GM21423 (cell line): ENCODE measurements at regions not wholly inside any gene's neighbourhood (a gene's known extent, or its start where the extent isn't known, plus 50 kb on each side); places are given as distances from the start of the nearest gene placed in this dataset.
"Not testable (repeated sequence)": the region's sequence is repeated elsewhere in the genome, so short reads cannot be mapped to it uniquely, and the experiment has no call there.

ENCODE experiments used
- ATAC-seq: cut with Tn5 transposase; IDR thresholded peaks from one replicate; pipeline ENCODE4 v1.9.1; 2021; ENCODE audit warnings: mild to moderate bottlenecking, moderate library complexity; ENCODE audit not compliant: unreplicated experiment

DNA sequence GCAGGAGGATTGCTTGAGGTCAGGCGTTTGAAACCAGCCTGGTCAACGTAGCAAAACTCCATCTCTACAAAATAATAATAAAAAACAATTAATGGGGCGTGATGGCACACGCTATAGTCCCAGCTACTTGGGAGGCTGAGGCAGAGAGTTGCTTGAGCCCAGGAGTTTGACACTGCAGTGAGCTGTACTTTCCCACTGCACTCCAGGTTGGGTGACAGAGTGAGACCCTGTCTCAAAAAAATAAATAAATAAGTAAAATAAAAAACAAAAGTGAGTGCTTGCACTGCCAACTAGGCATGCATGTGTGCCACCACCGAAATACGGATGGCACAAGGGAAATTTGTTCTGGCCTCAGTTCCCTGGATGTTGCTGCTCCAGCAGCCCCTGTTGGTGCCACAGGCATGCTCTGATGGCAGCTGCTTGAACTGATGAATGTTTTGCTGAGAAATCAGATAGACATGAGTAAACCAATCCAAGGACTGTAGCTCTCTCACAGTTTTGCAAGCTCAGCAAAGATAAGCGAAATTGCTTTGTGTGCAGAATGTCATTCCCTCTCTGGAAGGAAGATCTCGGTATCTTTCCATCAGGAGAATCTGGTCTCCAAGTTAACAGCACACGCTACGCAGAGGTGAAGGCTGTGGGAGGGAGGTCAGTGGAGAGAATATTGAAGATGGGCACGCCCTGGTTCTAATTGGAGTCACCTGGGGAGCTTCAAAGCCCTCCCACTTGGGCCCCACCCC is 188.0 kb upstream of the SLC24A3 start:
- ATAC-seq: no peak

DNA sequence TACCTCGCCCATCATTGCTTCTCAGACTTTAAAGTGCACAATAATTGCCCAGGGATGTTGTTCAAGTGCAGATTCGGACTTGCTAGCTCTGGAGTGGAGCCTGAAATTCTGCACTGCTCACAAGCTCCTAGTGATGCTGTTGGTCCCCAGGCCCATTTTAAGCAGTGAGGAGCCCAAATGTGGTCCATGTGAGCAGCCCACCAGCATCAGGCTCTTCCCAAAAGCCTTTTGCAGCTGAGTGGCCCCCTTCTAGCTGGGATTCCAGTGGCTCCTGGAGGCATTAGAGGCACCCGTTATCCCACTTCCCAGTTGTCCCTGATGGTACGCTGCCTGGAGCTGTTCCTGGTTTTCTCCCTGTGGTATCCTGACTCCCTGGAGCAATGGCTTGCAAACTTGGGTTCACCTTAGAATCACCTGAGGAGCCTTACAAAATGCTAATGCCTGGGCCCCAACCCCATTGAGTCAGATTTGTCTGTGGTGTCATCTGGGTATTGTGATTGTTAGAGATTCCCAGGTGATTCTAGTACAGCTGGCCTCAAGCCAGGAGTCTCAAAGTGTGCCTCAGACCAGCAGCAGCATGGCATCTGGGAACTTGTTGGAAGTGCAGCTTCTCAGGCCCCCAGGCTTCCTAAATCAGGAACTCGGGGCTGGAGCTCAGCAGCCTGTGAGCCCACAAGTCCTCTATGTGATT is 186.9 kb upstream of the SLC24A3 start:
- ATAC-seq: peak; percentile 10

DNA sequence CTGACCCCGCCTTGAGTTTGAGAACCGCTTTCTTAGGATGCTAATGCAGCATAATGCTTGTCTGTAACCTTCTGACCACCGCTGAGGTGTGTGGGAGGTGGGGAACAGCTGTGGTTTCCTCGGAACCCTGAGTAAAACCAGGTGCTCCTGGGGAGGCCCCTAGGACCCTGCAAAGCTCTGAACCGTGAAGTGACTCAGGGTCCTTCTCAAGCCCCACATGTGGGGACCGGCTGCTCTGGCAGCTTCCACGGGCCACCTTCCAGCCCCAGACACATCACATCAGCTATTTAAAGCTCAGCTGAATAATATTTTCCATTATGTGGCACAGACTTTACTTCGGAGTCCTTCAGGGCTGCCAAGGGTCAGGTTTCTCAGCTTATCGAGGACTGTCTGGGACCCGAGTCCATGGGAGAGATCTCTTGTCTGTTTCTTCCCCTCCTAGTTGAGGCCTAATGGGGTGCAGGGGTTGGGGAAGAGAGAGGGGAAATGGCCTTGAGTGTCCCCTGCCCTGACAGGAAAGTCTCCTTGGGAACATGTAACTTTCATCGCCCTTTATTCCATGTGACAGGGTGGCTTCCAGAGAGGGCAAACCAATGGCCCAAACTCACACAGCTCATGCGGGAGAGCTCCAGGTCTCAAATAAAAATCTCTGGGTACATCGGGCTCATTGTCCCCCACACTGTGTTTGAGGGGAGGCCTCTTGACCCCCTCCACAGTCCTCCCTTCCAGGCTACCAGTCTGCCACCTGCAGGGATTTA is 186.1 kb upstream of the SLC24A3 start:
- peak; percentile 73 for ATAC-seq

DNA sequence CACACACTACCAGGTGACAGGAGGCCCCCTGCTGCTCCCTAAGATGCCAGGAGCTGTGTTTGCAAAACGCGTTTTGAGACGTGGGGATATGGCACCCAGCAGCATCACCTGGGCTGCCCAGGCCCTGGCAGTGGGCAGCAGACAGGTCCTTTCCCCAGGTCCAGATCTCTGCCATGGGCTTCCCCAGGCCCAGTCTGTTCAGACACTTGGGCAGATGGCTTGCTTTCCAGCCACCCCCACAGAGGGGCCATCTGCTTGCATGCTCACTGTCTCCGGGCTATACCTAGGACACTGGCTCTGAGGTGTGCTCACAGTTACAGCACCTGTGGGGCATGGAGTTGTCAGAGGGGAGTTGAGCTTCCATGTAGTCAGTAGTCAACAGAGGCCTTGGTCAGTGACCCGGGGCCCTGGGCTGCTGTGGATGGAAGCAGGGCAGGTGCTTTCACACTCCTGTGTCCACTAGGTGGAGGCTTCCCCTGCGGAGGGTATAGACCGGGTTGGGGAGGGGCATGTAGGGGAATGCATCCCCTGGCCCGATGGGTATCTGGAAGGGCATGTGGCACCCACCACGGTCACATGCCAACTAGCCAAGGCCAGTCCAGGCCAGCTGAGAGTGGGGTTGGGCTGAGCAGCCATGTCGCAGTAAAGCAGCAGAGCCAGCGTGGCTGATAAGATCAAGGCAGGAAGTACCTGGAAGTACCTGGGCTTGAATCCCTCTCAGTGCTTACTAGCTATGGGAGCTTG is 185.4 kb upstream of the SLC24A3 start:
- no peak for ATAC-seq

DNA sequence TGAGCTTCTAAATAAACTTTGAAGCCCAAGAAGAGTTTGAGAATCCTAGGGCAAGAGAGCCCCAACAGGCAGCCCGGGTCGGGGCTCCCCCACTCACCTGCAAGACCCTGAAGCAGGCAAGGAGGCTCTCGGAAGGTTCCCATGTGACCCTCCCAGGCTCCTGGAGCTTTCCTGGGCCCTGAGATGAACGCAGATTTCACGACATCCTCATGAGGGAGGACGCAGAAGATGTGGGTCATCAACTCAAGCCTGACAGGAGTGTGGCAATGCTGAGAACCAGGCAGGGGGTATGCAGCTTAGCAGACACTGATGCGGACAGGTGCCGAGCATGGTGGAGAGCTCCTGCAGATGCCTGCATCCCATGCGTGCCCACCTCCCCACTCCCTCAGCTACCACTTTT is 184.5 kb upstream of the SLC24A3 start:
- no peak for ATAC-seq

DNA sequence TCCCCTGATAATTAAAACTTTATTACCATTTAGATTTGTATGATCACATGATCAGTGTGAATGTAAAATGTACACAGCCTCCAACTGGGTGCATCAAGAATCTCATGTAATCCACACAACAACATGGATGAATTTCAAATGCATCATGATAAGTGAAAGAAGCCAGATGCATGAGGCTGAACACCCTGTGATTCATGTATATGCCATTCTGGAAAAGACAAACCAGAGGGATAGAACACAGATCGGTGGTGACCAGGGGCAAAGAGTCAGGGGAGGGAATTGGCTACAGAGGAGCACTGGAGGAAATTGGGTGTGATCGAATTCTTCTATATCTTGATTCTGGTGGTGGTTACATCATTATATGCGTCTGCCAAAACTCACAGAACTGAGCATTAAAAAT is 170.7 kb upstream of the SLC24A3 start:
- no peak for ATAC-seq

DNA sequence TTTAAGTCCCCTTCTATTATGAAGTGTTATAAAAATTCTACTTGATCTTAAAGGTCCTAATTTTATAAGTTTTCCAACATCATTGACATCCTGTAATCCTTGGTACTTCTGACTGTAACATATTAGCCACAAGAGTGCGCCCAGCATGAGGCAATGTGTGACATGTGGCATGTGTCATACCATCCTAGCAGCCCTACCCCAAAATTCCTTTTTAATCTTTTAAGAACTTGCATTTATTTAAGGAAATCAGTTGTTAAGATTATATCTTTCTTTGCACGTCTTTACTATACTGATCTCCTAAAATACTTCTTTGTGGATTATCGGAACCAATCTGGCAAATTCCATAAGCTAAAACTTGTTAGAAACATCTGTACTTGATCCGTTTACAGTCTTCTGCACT is 167.1 kb upstream of the SLC24A3 start:
- no peak for ATAC-seq

DNA sequence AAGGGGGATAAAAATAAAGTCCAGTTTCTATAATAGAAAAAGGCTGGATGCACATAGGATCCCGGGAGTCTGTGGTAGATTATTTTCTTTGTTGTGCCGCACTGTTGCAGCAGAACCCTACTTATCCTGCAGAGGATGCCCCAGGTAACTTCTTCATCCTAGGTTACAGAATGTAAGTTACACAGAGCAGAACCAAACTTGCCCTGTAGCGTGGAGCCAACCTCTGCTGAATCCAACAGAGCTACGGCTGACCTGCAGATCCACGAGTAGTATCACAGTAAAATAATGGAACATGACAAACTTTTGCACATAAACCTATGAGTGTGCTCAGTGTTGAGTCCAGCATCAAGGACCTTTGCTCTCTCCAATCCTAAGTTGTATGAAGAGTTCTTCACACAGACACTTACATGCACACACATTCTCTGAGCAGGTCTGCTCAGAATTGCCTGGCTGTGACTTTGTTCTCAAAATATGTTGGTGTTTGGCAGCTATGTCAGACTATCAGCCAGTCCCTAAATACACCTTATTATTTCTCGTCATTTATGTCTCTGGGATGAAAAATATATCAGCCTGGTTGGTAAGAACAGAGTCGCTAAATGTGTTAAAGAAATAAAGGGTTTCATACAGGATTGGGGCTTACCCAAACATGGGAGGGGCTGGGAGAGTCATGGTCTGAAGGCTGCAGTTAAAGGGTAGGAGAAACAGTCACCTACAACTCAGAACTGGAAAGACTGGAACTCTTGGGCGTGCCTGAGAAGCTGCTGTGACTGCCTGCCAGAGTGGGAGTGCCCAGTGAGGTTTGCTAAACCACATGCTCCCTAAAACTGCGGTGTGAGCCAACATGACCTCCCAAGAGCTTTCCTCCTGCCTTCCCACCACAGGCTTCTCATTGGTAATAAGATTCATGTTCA is 165.1 kb upstream of the SLC24A3 start:
- no peak for ATAC-seq

DNA sequence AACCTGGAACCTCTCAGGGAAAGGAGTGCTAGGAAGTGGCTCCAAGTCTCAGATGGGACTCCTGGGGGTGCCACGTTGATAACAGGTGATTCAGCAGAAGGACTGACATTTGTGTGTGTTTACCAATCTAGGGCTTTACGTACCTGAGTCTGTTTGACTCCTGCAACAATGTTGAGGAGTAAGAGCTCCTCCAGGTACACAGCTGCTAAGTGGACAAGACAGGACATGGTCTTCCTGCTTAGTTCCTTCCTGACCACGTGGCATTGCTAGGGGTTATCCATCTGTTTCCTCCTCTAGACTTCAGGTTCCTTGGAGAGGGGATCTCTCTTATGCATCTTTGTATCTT is 164.5 kb upstream of the SLC24A3 start:
- ATAC-seq: no peak

DNA sequence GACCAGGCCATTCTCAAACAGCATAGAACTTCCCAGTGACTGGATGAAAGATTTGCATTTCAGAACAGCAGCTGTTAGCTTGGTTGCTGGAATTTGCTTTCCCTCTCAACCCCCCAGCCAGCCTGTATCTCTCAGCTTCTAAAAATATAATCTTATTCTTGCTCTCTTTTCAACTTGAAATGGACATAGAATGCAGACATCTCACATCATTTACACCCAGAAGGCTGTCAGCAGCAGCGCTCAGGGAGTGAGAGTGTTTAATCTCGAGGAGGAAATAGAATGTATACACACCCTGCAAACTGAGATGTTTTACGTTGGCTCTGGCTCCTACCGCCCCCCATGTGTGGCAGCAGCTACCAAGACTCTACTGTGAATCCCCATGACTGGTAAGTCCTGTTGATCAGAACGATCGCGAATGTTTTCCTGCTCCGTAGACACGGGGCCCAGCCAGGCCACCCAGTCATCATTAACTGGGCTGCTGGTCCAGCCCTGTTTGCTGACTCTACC is 163.4 kb upstream of the SLC24A3 start:
- no peak for ATAC-seq

DNA sequence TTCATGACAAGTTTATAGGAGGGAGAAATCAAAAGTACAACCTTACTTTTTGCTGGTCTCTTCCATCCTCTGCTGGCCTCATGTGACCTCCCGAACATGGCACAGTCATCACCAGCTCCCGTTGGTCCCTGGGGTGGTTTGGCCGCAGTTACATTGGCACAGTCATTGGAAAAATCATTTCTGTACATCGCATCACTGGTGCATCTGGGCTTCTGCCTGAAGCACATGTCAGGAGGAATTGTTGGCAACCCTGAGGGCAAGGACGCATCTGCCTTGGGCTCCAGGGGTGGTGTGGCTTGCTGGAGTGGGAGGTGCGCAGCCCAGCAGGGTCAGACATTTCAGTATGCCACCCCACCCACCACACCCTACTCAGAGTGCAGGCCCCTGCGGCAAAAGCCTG is 162.9 kb upstream of the SLC24A3 start:
- ATAC-seq: no peak

DNA sequence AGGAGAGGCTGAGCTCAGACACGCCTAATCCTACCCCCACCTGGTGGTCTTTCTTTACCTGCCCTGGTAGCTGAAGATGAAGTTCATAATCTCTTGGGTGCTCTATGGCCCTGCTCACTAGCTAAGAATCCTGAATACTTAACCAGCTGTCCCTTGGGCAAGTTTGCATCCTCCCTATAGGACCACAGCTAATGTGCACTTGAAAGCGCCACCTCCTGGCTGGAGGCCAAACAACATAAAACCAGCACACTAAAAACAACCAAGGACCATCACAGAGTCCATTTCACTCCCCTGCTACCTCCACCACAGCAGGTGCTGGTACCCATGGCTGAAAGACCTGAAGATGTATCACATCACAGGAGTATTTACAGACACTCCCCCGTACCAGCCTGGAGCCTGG is 155.5 kb upstream of the SLC24A3 start:
- ATAC-seq: no peak

DNA sequence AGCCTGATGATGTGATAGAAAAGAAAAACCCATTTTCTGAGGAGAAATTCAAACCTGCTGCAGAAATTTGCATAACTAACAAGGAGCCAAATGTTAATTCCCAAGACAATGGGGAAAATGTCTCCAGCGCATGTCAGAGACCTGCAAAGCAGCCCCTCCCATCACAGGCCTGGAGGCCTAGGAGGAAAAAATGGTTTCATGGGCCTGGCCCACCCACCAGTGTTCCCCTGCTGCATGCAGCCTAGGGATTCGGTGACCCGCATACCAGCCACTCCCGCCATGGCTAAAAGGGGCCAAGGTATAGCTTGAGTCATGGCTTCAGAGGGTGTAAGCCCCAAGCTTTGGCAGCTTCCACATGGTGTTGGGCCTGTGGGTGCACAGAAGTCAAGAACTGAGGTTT is 147.7 kb upstream of the SLC24A3 start:
- ATAC-seq: not testable (repeated sequence)

DNA sequence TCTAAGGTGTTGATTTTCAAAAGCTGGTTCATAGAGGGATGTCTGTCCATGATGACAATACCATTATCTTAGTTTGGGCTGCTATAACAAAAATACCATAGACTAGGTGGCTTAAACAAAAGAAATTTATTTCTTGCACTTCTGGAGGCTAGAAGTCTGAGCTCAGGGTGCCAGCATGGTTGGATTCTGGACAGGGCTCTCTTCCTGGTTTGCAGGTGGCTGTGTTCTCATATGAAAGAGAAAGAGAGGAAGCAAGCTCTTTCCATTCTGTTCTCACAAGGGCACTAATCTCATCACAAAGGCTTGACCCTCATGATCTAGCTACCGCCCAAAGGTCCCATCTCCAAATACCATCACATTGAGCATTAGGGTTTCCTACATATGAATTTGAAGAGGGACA is 144.5 kb upstream of the SLC24A3 start:
- ATAC-seq: no peak

DNA sequence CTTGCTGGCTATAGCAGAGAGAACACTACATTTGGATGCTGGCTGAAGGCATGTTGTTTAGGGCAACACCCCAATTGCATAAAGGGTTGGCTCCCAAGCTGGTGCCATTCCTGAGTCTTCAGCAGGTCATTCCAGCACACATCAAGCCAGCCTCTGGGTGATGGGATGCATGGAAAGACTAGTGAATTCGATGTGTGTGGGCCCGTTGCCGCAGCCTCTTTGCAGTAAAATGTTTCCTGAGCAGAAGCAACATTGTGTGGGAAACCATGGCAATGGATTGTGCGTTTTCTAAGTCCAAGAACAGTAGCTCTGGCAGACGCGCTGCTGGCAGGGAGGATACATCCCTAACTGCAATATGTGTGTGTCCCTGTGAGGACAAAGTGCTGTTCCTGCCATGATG is 142.4 kb upstream of the SLC24A3 start:
- no peak for ATAC-seq

DNA sequence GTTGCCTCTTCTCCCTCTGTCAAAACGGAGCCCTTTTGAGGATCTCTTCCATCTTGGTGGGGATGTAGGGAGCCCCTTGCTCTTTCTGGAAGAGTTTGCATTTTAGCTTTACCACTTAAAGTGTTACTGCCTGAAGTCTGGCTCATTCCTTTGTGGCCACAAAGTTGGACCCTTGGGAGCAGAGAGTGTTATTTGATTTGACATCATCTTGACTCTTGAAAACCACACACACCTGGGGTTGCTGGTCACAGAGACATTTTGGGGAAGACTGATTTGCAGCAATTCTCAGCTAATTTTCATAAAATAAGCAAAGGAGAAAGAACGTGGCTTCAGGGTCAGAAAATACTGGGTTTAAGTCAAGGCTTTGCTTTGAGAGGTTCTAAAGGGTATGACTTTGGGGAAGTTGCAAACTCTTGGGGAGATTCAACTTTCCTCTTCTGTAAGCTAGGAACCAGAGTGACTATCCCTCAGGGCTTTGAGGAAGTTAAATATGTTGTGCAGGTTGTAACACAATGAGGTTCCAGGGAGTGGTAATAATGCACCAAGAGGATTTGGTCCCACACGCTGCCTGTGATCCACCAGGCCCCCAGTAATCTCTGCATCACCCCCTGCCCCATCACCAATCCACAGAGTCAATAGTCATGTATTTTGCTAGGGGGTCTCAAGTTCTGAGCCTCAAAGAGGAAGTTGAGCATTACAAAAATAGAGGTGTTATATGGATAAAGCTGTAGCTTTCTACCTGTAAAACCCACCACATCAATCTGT is 141.6 kb upstream of the SLC24A3 start:
- ATAC-seq: peak; percentile 34

DNA sequence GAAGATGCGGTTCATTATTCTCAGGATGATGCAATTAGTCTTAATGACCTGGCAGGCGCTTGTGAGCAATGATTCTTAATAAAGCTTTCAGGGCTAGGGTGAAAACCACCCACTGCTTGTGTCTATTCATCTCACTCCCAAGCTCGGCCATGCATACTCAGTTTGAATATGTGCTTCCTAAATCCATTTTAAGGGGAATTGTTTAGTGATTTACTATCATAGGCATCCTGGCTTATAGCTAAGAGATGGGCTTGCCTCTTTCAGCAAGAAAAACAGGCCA is 141.1 kb upstream of the SLC24A3 start:
- ATAC-seq: peak; percentile 34

DNA sequence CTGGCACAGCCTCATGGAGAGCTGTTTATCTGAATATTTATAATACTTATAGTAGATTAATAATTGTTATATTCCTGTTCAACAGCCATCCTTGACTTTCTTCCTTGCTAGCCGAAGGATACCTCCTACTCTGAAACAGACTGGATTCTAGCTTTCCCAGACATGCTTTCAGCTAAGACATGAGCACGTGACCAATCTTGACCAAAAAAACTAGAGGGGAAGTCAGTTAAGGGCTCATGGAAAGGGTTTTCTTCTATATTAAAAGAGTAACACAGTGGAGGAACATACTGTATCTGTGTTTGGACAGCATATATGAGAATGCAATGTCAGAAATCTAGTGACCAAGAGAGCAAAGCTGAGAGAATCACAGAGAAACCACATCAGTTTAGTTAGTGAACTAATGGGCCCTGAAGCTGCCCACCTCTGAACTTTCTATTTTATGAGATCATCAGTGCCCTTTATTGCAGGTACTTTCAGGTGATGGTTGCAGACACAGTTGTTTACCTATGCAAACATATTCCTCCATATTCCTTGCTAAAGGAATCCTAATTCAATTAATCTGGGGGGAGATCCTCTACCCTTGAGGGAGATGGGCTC is 140.4 kb upstream of the SLC24A3 start:
- ATAC-seq: no peak

DNA sequence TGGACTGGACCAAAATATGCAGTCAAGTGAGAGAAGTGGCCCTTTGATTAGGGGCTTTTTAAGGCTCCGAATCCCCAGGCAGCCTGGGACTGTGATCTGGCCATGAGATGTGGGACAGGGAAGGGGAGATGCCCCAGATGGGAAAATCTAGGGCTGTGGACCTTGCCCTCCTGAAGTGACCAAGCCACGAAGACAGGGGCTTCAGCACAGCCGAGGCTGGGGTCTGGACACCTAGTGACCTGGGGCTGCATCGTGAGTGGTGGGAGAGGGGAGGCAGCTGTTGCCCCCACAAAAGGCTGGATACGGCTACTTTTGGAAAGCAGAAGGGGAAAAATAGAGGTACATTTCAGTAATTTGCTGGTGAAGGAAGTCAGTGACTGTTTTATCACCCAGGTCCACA is 139.5 kb upstream of the SLC24A3 start:
- no peak for ATAC-seq
